Activated T-helper 9 cell treated with anti-CD3 and anti-CD28 coated beads, Interleukin-2, amount 50 U/mL, for 16 hours (primary cell): ENCODE measurements at regions not wholly inside any gene's neighbourhood (a gene's known extent, or its start where the extent isn't known, plus 50 kb on each side); places are given as distances from the start of the nearest gene placed in this dataset.
A peak's percentile ranks its signal among the peaks of the same experiment; 100 is the strongest.
"Not testable (repeated sequence)": the region's sequence is repeated elsewhere in the genome, so short reads cannot be mapped to it uniquely, and the experiment has no call there.

Experiments used
- DNase-seq: peaks from one replicate; pipeline ENCODE4 v3.0.0-alpha.2; 2020; ENCODE audit warnings: low read depth

DNA sequence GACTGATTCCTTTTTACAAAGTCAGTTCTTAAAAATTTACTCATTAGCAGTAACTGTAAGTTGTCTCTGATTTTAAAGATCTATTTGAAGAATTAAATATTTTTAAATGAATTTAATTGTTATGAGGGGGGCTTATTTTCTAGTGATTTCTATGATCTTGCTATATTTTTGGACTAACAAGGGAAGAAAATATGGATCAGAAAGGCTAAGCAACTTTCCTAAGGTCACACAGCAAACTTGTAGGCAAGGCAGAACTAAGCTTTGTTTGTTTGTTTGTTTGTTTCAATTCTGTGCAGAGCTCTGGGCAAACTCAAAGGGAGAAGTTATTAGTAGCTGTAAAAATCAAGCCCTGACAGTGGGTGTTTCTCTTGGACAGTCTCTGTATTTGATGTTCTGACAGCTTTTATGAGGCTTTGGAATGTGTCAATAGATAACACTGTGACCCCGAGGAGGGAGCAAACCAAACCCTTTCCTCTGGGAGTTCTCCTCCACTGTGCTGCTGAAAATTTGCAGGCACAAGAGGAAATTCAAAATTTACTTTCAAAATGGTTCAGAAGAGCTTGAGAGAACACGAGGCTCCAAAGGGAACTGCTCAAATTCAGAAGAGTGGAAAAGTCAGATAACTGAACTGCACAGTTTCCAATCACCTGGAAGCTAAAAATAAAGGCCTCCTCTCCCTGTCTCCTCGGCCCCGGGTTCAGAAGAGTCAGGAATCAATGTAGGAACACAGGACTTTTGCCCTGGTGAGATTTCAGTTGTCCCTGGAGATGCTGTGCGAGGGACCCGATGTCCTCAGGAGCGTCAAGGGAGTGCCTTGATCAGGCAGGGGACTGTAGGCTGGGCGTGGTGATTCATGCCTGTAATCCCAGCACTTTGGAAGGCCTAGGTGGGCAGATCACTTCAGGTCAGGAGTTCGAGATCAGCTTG lies 325.7 kb downstream of the GATA3 start:
- DNase-seq, result no peak

DNA sequence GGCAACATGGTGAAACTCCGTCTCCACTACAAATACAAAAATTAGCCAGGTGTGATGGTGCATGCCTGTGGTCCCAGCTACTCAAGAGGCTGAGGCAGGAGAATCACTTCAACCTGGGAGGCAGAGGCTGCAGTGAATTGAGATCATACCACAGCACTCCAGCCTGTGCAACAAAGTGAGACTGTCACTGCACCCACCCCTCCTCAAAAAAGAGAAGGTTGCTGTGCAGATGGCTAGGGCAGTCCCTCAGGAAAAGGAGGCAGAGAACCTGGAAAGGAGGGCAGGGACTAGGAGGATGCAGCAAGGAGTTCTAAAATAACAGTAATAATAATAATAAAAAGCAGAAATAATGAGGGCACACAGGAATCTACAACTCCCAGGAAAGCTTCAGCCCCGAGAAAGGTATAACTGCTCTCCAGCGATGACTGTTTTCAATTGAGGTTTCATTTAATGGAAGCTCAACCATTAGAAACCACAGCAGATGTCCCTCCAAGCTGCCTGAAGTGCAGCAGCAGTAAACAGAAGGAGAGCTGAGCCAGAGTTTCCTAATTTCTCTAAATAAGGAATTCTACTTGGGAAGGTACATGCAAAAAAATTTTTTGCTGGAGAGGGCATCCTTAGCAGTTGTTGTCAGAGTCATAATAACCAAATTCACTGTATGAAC lies 326.5 kb downstream of the GATA3 start:
- no peak for DNase-seq

DNA sequence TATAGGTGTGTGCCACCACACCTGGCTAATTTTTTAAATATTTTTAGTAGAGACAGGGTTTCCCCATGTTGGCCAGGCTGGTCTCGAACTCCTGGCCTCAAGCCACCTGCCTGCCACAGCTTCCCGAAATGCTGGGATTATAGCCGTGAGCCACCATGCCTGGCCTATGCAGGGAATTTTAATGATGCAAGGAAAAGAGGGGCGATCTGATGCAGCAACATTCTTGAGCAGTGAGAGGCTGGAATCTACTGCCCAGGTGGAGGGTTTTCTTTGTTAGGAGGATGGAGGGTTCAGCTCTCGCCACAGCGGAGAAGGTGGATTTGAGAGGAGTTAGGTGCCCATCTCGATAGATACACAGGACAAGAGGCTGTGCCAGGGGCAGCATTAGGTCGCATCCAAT lies 332.3 kb downstream of the GATA3 start:
- no peak for DNase-seq

DNA sequence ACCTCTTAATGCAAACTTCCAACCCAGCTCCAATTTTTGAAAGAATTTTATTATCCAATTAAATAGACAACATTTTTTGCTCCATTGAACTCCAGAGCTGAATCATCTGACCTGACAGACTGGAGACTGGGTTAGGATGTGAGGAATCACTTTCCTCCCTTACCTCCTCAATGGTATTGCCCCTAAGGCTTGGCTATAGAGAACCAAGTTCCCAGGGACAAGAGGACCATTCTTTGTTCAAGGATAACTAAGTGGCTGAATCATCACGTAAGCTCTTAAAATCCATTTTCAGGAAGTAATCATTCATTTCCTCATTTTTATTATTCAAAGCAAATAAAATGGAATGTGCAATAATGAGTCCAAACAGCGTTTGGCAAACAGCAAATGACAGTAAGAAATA lies 335.1 kb downstream of the GATA3 start:
- DNase-seq, result no peak

DNA sequence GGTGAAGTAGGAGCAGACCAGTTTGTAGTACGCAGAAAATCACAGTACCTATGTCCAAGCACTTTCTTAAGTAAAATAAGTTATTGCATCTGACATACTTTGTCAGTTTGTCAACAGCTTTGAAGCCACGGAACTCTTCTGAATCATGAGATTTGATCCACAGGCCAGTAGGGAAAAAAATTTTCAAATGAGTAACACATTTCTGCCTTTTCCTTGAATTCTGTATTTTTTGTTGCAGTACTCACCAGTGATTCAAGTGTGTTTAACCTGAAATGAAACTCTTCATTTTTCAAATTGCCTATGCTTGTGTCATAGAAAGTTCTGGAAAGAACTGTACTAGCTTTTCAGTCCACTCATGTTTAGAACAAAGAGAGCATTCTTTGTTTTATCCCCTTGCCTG lies 337.7 kb downstream of the GATA3 start:
- no peak for DNase-seq

DNA sequence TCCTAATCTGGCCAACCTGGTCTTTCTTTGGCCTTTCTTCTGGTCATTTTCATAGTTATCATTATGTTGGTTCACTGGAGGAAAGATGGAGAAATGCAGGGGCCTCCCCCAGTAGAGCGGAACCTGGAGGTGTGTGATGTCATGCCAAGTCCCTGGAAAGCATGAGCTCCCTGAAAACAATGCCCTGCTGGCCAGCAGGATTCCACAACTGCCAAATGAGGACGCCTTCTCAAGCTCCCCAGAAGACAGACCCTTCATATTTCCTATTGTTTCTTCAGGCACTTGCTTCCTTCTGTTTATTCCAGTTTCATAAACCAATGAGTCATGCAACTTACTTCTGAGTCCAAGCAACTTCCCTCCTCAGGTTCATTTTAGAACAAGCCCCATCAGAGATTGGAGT lies 339.0 kb downstream of the GATA3 start:
- no peak for DNase-seq

DNA sequence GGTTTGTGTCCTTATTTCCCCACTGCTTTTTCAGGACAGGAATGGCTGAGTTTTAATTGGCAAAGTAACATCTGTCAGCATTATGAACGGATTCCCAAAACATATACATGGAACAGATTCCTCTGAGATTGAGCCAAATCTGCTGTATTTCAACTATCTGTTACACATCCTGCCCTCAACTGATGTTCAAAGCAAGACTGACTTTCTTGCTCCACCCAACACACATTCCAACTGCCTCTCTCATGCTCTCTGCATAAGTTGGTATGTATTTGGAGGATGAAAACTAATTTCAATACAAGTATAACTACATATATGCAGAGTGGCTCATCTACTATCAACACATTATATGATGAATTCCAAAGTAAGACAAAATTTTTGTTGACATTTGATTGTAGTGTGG lies 342.2 kb downstream of the GATA3 start:
- DNase-seq, result no peak

DNA sequence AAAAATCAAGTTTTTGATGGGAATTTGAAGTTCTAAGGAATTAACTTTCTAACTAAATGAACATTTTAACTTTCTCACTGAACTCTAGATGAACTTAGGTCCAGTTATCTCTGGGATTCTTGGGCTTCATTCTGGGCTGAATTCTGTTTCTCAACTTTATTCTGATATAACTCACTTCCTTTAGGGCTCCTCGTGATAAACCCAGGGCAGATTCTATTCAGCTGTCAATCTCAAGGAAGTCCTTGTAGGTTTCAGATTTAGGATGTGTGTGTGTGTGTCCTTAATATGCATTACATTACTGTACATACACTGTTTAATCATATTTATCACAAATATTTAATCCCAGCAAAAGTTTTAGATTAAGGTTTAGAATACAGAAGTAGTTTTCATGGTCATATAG lies 344.3 kb downstream of the GATA3 start:
- DNase-seq, result no peak

DNA sequence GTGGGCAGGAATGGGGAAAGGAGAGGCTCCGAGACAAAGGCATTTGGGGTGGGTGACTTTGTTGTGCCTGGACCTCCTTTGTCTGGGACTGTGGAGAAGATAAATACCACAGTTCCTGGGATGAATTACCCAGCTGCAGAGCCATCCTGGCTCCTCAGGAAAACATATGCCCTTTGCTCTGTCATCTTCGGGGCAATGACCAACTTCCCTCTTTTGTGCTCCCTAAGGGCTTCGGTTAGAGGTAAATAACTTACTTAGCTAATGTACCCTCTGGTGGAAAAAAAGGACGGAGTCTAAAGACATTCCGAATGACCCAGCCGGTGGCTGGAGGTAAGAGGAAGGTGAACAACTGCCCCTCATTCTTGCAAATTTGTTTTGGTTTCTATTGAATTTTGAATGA lies 345.7 kb downstream of the GATA3 start:
- no peak for DNase-seq

DNA sequence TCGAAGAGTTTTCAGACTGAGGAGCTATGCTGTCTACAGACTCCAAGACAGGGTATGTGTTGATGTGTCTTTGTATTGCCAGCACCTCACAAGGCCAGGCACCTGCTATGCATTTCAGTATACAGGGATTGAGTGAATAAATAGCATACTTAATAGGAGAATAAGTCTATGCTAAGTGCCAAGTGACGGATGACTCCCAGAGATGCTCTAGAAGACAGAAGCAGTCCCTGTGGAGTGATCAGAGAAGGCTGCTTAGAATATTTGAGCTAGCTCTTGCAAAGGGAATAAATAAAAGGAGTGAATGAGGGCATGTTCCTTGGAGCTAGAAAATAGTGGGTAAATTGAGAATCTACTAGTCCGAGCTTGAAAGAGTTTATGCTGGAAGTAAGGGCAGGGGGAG lies 346.4 kb downstream of the GATA3 start:
- no peak for DNase-seq

DNA sequence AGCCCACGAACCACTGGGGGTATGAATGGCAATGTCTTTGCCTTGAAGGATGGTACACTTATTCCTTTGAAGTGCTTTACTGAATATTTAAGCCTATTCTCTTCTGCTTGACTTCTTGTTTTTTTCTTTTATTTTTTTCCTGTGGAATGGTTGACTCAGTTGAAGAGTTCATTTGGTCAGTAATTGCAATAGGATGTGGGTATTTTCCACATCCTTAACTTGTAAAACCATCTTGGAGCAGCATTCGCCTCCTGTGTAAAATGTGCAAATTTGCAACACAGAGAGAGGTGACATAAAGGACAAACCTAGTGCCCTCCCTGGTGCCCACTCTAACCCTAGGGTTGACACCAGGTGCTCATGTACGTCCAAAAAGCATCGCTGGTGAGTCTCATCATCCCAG lies 347.0 kb downstream of the GATA3 start:
- DNase-seq, result no peak

DNA sequence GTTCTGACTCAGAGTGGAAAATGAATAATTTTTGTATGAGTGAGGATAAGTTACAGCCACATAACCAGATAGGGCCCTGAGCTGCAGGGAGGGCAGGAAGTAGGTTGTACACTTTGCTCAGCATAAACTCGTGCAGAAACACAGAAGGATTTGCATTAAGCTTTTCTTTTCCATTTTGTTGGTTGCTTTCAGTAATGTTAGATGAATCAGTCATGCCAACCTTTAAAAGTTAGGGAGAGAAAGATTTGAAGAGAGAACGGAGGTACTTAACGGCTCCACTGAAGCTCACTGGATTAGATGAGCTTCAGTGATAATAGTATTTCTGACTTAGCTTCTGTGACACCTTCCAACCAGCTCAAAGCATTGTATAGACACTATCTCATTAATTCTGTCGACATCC lies 348.1 kb downstream of the GATA3 start:
- peak; percentile 20 for DNase-seq

DNA sequence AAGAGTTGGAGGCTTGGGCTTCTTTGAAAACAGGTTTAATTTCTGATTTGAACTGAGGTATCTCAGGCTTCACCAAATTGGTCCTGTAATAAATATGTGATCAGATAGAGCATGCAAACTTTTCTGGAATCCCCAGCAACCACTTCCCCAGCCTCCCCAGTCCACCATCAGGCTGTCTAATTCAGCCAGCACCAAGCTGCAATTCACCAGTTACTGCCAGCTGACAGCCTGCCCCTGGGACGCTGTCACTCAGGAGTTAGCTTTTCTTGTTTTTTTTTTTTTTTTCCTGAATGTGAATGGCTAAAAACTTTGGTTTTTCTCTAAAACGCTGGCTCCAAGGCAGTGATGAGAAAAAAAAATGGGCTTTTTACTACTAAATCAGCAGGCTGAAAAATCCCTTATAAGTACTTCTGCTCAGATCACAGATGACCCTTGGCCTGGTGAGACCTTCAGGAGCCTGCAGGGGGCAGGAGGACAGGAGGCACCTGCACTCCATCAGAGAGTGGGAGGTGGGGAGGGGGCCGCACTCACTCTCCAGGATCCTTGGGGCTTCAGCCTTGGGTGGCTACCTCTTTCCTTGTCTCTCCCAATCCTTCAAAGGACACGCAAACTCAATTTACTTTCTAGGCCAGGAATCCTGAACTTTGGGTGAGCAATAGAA lies 349.4 kb downstream of the GATA3 start:
- DNase-seq, result no peak

DNA sequence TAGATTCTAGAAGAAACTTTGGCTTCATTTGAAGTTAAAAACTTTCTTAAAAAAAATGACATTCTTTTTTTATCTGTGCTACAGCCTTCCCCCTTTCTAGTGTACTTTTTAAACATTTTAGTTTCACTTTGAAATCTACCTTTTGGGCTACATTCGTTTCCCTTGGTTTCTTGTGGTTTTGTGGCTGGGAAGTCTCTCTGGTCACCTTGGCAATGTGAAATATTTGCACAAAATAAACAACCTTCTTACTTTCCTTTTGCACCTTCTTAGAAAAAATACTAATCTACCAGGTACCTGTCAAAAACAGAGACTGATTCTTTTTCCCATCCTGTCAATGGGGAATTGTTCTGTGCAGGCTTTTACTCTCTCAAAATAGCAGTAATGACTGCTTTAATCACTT lies 350.2 kb downstream of the GATA3 start:
- no peak for DNase-seq

DNA sequence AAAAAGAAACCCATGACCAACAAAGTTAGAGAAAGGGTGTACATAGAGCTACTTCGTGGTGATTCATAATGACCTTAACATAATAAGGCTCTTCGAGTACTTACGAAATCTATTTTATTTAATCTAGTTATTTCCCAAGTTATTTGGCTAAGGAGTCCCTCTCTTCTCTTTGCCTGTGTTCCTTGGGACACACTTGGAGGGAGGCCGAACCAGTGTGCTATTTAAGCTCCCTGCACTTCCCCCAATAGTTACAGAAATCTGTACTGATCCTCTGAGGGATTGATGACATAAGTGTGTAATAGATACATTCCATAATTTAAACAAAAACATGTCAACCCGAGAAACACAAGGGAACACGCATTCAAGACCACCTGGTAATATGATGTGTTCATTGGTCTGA lies 351.1 kb downstream of the GATA3 start:
- DNase-seq, result no peak

DNA sequence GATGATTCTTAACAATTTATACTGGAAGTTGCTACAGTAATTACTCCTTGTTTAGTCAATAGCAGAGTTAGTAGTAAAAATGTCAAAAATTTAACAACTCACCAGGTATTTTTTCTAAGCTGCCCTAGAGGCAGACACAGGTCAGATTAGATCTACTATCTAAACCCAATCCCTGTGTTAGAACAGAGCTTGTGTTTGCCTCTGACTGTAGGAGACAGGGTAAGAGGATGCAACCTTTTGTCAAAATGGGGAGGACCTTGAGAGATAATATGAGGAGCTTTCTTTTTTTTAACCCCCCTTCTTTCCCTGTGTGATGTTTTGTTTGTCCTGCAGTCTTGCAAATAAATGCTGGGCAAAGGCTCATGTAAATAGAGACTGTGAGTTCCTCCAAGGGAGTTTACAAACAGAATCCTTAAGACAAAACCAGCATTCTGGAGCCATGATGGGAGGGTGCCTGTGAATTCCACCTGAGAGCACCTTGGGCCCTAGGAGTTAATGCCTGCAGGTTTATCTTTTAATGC lies 353.1 kb downstream of the GATA3 start:
- DNase-seq, result no peak

DNA sequence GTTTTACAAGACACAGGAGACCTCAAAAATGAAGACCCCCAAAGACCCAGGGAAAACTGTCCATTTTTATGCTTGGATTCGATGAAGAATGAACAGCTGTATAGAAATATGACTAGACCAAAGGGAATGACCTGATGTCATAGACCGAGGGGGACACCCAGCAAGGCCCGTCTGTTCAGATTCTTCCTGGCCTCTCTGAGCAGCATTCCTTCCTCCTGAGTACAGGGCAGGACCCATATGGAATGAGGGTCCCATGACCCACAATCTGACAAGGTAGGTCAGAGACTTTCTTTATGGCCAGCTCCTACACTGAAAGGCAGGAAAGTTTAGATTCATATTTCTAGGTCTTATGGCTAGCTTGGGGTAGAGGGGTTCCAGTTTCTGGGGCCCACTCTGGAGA lies 356.0 kb downstream of the GATA3 start:
- DNase-seq, result no peak

DNA sequence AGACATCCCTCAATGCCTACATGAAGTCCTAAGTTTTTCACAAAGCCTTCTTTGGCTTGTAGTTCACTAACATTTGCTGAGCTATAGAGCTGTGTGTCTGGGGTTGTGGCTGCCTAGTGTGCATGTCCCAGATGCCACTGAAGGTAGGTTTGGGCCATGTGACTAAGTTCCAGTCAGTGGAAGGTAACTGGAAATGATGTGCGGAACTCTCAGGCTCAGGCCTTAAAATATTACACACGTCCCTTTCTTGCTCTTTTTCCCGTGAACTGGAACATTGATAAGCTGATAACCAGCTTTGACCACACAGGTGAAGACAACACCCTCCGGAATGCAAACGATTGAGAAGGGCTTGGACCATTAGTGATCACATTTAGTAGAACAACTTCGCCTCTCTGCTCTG lies 358.1 kb downstream of the GATA3 start:
- DNase-seq, result no peak

DNA sequence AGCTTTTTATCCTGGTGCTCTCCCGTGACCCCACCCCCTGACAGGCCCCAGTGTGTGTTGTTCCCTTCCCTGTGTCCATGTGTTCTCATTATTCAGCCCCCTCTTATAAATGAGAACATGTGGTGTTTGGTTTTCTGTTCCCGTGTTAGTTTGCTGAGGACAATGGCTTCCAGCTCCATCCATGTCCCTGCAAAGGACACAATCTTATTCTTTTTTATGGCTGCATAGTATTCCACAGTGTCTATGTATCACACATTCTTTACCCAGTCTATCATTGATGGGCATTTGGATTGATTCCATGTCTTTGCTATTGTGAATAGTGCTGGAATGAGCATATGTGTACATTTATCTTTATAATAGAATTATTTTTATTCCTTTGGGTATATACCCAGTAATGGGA lies 360.5 kb downstream of the GATA3 start:
- not testable (repeated sequence) for DNase-seq

DNA sequence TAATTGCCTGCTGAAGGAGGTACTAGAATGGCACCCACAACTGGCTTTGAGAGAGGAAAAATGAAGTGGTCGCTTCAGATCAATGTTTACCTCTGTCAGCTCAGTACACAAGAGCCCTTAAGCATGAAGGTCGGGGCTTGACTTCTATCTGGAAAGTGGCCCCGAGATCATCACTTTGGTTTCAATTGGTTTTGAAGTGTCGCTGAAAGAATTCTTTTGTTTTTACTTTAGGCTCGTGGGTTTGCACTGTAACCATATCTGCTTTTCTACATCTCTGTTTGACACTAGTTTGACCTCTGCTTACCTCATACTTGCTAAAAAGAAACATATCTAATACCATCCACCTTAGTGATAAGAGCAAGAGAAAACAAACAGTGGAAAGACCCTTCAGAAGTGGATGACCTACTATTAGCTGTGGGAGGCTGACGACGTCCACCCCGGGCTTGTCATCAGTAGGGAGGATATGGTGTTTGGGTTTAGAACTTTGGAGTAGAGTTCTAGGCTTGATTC lies 361.8 kb downstream of the GATA3 start:
- DNase-seq, result peak; percentile 13

DNA sequence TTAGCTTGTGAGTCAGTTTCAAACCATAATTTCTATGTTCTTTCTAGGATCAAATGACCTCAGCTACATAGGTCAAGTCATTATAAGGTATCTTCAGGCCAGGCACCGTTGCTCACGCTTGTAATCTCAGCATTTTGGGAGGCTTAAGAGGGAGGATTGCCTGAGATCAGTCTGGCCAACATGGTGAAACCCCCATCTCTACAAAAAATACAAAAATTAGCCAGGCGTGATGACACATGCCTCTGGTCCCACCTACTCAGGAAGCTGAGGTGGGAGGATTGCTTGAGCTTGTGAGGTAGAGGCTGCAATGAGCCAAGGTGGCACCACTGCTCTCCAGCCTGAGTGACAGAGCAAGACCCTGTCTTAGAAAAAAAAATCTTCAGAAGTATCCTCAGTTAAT lies 362.3 kb downstream of the GATA3 start:
- DNase-seq, result peak; percentile 6

DNA sequence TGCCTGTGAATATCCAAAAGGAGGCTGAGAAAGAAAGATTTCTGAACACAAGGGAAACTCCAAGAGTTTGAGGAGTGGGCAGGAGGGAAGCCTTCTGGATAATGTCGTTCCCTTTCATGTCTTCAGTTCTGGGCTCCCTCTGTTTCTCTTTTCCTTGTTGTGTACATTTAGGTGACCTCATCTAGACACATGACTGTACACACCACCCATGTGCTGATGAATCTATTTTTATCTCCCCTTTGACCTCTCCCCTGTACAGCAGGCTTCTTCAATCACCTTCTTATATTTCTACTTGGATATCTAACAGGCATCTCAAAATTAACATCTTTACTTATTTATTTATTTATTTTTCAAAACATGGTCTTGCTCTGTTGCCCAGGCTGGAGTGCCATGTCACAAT lies 363.1 kb downstream of the GATA3 start:
- DNase-seq, result no peak

DNA sequence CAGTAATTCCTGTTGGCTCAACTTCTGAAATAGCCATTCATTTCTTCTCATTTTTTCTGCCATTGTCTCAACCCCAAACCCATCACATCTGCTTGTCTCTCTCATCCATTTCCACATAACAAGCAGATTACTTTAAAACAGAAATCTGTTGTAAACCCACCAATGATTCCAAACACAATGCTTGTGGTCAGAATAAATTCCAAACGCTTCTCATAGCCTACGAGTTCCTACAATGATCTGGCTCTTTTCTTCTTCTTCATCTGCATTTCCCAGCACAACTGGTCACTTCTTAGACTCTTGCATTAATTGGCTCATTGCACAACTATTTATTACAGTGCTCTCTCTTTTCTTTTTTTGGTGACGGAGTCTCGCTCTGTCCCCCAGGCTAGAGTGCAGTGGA lies 364.1 kb downstream of the GATA3 start:
- DNase-seq, result no peak
